Trophoblast cell (in vitro differentiated cells and primary cell): ENCODE measurements at regions not wholly inside any gene's neighbourhood (a gene's known extent, or its start where the extent isn't known, plus 50 kb on each side); places are given as distances from the start of the nearest gene placed in this dataset.

ENCODE experiments used
- DNase-seq, 2 donors: peaks; one replicate each; pipeline ENCODE4 v3.0.0-alpha.2; 2016
- H2AFZ ChIP-seq: 2 replicates; pipeline ENCODE4 v1.6.1; 2013; ENCODE audit warnings: low read length, moderate library complexity, mild to moderate bottlenecking; ENCODE audit not compliant: insufficient read depth, poor library complexity
- H2AK5ac ChIP-seq: 2 replicates; pipeline ENCODE4 v1.6.1; 2013; ENCODE audit warnings: mild to moderate bottlenecking, low read length
- H2BK120ac ChIP-seq: 2 replicates; pipeline ENCODE4 v1.6.1; 2013; ENCODE audit warnings: low read length, mild to moderate bottlenecking, moderate library complexity; ENCODE audit not compliant: insufficient read depth, poor library complexity
- H2BK12ac ChIP-seq: 2 replicates; pipeline ENCODE4 v1.6.1; 2013; ENCODE audit warnings: mild to moderate bottlenecking, low read length, moderate library complexity
- H2BK5ac ChIP-seq: 2 replicates; pipeline ENCODE4 v1.6.1; 2013; ENCODE audit warnings: low read length, low read depth, moderate library complexity, mild to moderate bottlenecking; ENCODE audit not compliant: poor library complexity
- H3K14ac ChIP-seq: 2 replicates; pipeline ENCODE4 v1.6.1; 2013; ENCODE audit warnings: mild to moderate bottlenecking, low read length
- H3K18ac ChIP-seq: 2 replicates; pipeline ENCODE4 v1.6.1; 2013; ENCODE audit warnings: mild to moderate bottlenecking, low read length
- H3K23ac ChIP-seq: 2 replicates; pipeline ENCODE4 v1.6.1; 2013; ENCODE audit warnings: low read length
- H3K27ac ChIP-seq: 2 replicates; pipeline ENCODE4 v1.5.1; 2013; ENCODE audit warnings: low read depth, mild to moderate bottlenecking, inconsistent platforms, low read length, moderate library complexity
- H3K27me3 ChIP-seq: 2 replicates; pipeline ENCODE4 v1.6.1; 2013; ENCODE audit warnings: inconsistent platforms, mild to moderate bottlenecking, low read length, moderate library complexity; ENCODE audit not compliant: insufficient read depth
- H3K36me3 ChIP-seq, 2 experiments: 1 replicate in 1 of 2; 2 replicates in 1 of 2; pipeline ENCODE4 v1.6.1; 2013; ENCODE audit warnings: low read length in 2 of 2, mild to moderate bottlenecking in 2 of 2, moderate library complexity in 1 of 2; ENCODE audit not compliant: insufficient read depth in 2 of 2, control insufficient read depth in 1 of 2
- H3K4ac ChIP-seq: 2 replicates; pipeline ENCODE4 v1.6.1; 2013; ENCODE audit warnings: low read depth, mild to moderate bottlenecking, low read length, moderate library complexity
- H3K4me1 ChIP-seq, 2 experiments: 1 replicate in 1 of 2; 2 replicates in 1 of 2; pipeline ENCODE4 v1.6.1; 2013; ENCODE audit warnings: low read length in 2 of 2, mild to moderate bottlenecking in 2 of 2, moderate library complexity in 1 of 2; ENCODE audit not compliant: insufficient read depth in 2 of 2, control insufficient read depth in 1 of 2
- H3K4me2 ChIP-seq: 2 replicates; pipeline ENCODE4 v1.6.1; 2013; ENCODE audit warnings: inconsistent platforms, mild to moderate bottlenecking, low read length, moderate library complexity
- H3K4me3 ChIP-seq: 2 replicates; pipeline ENCODE4 v1.5.1; 2013; ENCODE audit warnings: mild to moderate bottlenecking, low read depth, low read length, inconsistent platforms
- H3K79me1 ChIP-seq: one replicate; pipeline ENCODE4 v1.6.1; 2013; ENCODE audit warnings: low read length
- H3K79me2 ChIP-seq: 2 replicates; pipeline ENCODE4 v1.6.1; 2013; ENCODE audit warnings: low read length, mild to moderate bottlenecking; ENCODE audit not compliant: control insufficient read depth, insufficient read depth, poor library complexity
- H3K9ac ChIP-seq: 2 replicates; pipeline ENCODE4 v1.6.1; 2013; ENCODE audit warnings: mild to moderate bottlenecking, low read length
- H3K9me3 ChIP-seq: 2 replicates; pipeline ENCODE4 v1.6.1; 2013; ENCODE audit warnings: low read depth, mild to moderate bottlenecking, control low read depth, inconsistent platforms, low read length; ENCODE audit not compliant: insufficient read depth
- H4K12ac ChIP-seq: 2 replicates; pipeline ENCODE4 v1.6.1; 2013; ENCODE audit warnings: low read depth, mild to moderate bottlenecking, low read length, moderate library complexity
- H4K8ac ChIP-seq: 2 replicates; pipeline ENCODE4 v1.6.1; 2013; ENCODE audit warnings: low read depth, mild to moderate bottlenecking, low read length, moderate library complexity
- H4K91ac ChIP-seq: one replicate; pipeline ENCODE4 v1.6.1; 2013; ENCODE audit warnings: low read depth, mild to moderate bottlenecking, low read length, moderate library complexity
- WGBS: extraction: QIAGEN DNeasy Blood & Tissue Kit; methylation state at CpG from one replicate; pipeline ENCODE4 v1.1.7; 2013; ENCODE audit warnings: missing lambda C conversion rate; ENCODE audit not compliant: insufficient read length, insufficient coverage; ENCODE audit errors: extremely low coverage; 5-methylcytosine and 5-hydroxymethylcytosine counted together

- no peak for DNase-seq
- no peaks in the 10 kb centered on the region for H3K79me1 ChIP-seq
- no peak overlapping the region for H2BK120ac ChIP-seq
- no peak overlapping the region for H3K23ac ChIP-seq
- H3K4me1 ChIP-seq = peaks cover 2% of the 10 kb centered on the region in 2 experiments
- no peak overlapping the region for H4K8ac ChIP-seq
- H3K36me3 ChIP-seq = no peaks in the 10 kb centered on the region
- H3K9ac ChIP-seq = no peak overlapping the region
- no peak overlapping the region for H4K91ac ChIP-seq
- WGBS = no CpG with 5 or more reads among the region's 1 CpG
- no peaks in the 10 kb centered on the region for H3K79me2 ChIP-seq
- no peak overlapping the region for H3K4me3 ChIP-seq
- no peak overlapping the region for H3K14ac ChIP-seq
- H3K4me2 ChIP-seq = no peak overlapping the region
- no peak overlapping the region for H3K4ac ChIP-seq
- H4K12ac ChIP-seq = no peak overlapping the region
- no peaks in the 10 kb centered on the region for H3K9me3 ChIP-seq
- no peak overlapping the region for H2BK12ac ChIP-seq
- no peak overlapping the region for H2AFZ ChIP-seq
- H3K18ac ChIP-seq = no peak overlapping the region
- no peak overlapping the region for H2AK5ac ChIP-seq
- H3K27ac ChIP-seq = no peak overlapping the region
- no peak overlapping the region for H2BK5ac ChIP-seq
- no peaks in the 10 kb centered on the region for H3K27me3 ChIP-seq
Measured at GRCh38 chr20:11234608-11235007, 560.8 kb upstream of the JAG1 start.

- H3K4me3 ChIP-seq = no peak overlapping the region
- H2BK12ac ChIP-seq = no peak overlapping the region
- no peaks in the 10 kb centered on the region for H3K9me3 ChIP-seq
- H3K27ac ChIP-seq = no peak overlapping the region
- no peak overlapping the region for H2BK5ac ChIP-seq
- H4K91ac ChIP-seq = no peak overlapping the region
- H3K79me1 ChIP-seq = no peaks in the 10 kb centered on the region
- no peak overlapping the region for H4K8ac ChIP-seq
- H2BK120ac ChIP-seq = no peak overlapping the region
- DNase-seq = no peak
- H3K9ac ChIP-seq = no peak overlapping the region
- no peak overlapping the region for H3K4ac ChIP-seq
- no peak overlapping the region for H2AFZ ChIP-seq
- H4K12ac ChIP-seq = no peak overlapping the region
- WGBS = no CpG with 5 or more reads among the region's 3 CpGs
- H3K23ac ChIP-seq = no peak overlapping the region
- H3K79me2 ChIP-seq = no peaks in the 10 kb centered on the region
- H3K4me1 ChIP-seq = peaks cover 0 to 2% of the 10 kb centered on the region in 2 experiments
- H3K27me3 ChIP-seq = no peaks in the 10 kb centered on the region
- no peak overlapping the region for H3K14ac ChIP-seq
- no peak overlapping the region for H3K4me2 ChIP-seq
- no peak overlapping the region for H3K18ac ChIP-seq
- H3K36me3 ChIP-seq = no peaks in the 10 kb centered on the region
- no peak overlapping the region for H2AK5ac ChIP-seq
Measured at GRCh38 chr20:11235058-11235457, 561.3 kb upstream of the JAG1 start.

GRCh38 chr20:11242320-11242719 is 568.5 kb upstream of the JAG1 start:
- no peak overlapping the region for H3K18ac ChIP-seq
- no peaks in the 10 kb centered on the region for H3K79me1 ChIP-seq
- no peak overlapping the region for H3K9ac ChIP-seq
- H3K27me3 ChIP-seq = no peaks in the 10 kb centered on the region
- H3K27ac ChIP-seq = no peak overlapping the region
- H3K4me2 ChIP-seq = no peak overlapping the region
- no peak overlapping the region for H3K4me3 ChIP-seq
- no peaks in the 10 kb centered on the region for H3K79me2 ChIP-seq
- H3K14ac ChIP-seq = no peak overlapping the region
- H3K9me3 ChIP-seq = no peaks in the 10 kb centered on the region
- H3K23ac ChIP-seq = no peak overlapping the region
- no CpG with 5 or more reads among the region's 2 CpGs for WGBS
- H4K12ac ChIP-seq = no peak overlapping the region
- no peak overlapping the region for H2AFZ ChIP-seq
- H2BK5ac ChIP-seq = no peak overlapping the region
- H3K4me1 ChIP-seq = no peaks in the 10 kb centered on the region
- no peak overlapping the region for H2BK120ac ChIP-seq
- DNase-seq = no peak
- H4K91ac ChIP-seq = no peak overlapping the region
- H3K4ac ChIP-seq = no peak overlapping the region
- H2BK12ac ChIP-seq = no peak overlapping the region
- H4K8ac ChIP-seq = no peak overlapping the region
- H2AK5ac ChIP-seq = no peak overlapping the region
- no peaks in the 10 kb centered on the region for H3K36me3 ChIP-seq

GRCh38 chr20:11245431-11245830 is 571.6 kb upstream of the JAG1 start:
- H3K9ac ChIP-seq = no peak overlapping the region
- H3K4me2 ChIP-seq = no peak overlapping the region
- no peak overlapping the region for H3K23ac ChIP-seq
- H3K79me1 ChIP-seq = no peaks in the 10 kb centered on the region
- no peak overlapping the region for H3K14ac ChIP-seq
- H4K8ac ChIP-seq = no peak overlapping the region
- no peak overlapping the region for H3K18ac ChIP-seq
- no peaks in the 10 kb centered on the region for H3K9me3 ChIP-seq
- no peaks in the 10 kb centered on the region for H3K4me1 ChIP-seq
- H3K4ac ChIP-seq = no peak overlapping the region
- H4K12ac ChIP-seq = no peak overlapping the region
- H3K79me2 ChIP-seq = no peaks in the 10 kb centered on the region
- H3K27me3 ChIP-seq = no peaks in the 10 kb centered on the region
- H4K91ac ChIP-seq = no peak overlapping the region
- no peak overlapping the region for H2AFZ ChIP-seq
- no peak overlapping the region for H3K27ac ChIP-seq
- no peak overlapping the region for H2BK120ac ChIP-seq
- H2AK5ac ChIP-seq = no peak overlapping the region
- no peak overlapping the region for H2BK5ac ChIP-seq
- H2BK12ac ChIP-seq = no peak overlapping the region
- H3K4me3 ChIP-seq = no peak overlapping the region
- H3K36me3 ChIP-seq = no peaks in the 10 kb centered on the region
- no peak for DNase-seq
